Gastrocnemius medialis (tissue), 4 donors: ENCODE measurements at regions not wholly inside any gene's neighbourhood (a gene's known extent, or its start where the extent isn't known, plus 50 kb on each side); places are given as distances from the start of the nearest gene placed in this dataset.

Source experiments
- POLR2A ChIP-seq, 2 donors: fragments of 450-650 bp; IDR thresholded peaks; one replicate each; pipeline ENCODE4 v1.6.1; 2017; ENCODE audit warnings: antibody characterized with exemption in 2 of 2, mild to moderate bottlenecking in 2 of 2, moderate library complexity in 2 of 2
- TF ChIP-seq, protein P1 (sequence below), 5 experiments: fragments of 450-650 bp in 3 of 5; fragments of 200-600 bp in 2 of 5; sonication (generic) in 2 of 5; IDR thresholded peaks in 4 of 5; conservative IDR thresholded peaks in 1 of 5; 1 replicate in 4 of 5; 2 replicates in 1 of 5; pipeline ENCODE4 v1.5.1; 2016 to 2019; ENCODE audit warnings: antibody characterized with exemption in 5 of 5, mild to moderate bottlenecking in 3 of 5, moderate library complexity in 3 of 5

DNA sequence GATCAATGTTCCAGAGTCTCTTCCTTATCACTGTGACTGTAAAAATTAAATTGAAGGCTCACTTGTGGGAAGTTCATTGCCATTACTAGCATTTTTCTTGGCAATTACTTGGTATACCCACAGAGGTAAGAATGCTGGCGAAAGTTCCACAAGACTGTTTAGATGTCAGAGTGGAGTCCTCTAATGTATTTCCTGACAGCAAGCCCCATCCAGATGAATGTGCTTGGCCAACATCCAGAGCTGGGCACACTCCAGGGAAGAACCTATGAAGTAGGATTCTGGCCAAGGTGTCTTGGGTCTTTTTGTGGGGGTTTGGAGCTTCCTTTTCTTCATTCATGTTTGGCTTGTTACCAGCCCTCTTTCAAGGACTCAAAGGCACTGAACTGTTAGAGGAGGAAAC is 473.6 kb downstream of the DMAC1 start:
- TF ChIP-seq, protein P1, sequence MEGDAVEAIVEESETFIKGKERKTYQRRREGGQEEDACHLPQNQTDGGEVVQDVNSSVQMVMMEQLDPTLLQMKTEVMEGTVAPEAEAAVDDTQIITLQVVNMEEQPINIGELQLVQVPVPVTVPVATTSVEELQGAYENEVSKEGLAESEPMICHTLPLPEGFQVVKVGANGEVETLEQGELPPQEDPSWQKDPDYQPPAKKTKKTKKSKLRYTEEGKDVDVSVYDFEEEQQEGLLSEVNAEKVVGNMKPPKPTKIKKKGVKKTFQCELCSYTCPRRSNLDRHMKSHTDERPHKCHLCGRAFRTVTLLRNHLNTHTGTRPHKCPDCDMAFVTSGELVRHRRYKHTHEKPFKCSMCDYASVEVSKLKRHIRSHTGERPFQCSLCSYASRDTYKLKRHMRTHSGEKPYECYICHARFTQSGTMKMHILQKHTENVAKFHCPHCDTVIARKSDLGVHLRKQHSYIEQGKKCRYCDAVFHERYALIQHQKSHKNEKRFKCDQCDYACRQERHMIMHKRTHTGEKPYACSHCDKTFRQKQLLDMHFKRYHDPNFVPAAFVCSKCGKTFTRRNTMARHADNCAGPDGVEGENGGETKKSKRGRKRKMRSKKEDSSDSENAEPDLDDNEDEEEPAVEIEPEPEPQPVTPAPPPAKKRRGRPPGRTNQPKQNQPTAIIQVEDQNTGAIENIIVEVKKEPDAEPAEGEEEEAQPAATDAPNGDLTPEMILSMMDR (IDR thresholded peaks at IDR 0.05 in 4 of 5, conservative IDR thresholded peaks at IDR 0.05 in 1 of 5): no peak
- no peak for TF ChIP-seq POLR2A (IDR thresholded peaks at IDR 0.05)
